ENCODE measurements at regions not wholly inside any gene's neighbourhood (a gene's known extent, or its start where the extent isn't known, plus 50 kb on each side); places are given as distances from the start of the nearest gene placed in this dataset.

DNA sequence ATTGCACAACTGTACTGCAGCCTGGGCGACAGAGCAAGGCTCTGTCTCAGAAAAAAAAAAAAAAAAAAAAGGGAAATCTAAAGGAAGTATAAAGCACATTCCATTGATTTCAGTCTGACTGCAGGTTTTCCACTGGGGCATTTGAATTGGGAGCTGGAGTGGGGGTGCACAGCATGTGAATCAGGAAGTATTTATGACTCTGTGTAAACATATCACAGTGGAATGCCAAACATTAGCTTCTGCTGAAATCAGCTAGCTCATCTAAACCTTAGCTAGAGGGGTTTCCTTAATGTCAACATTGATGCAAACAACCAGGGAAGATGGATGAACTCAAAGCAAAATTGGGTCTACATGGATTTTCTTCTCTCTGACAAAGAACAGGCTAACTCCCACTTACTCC, 641.0 kb upstream of the EEF2KMT start:
- ChIA-PET POLR2A (no interaction called here), CTCF (no interaction called here)
- TF ChIP-seq, protein P1, sequence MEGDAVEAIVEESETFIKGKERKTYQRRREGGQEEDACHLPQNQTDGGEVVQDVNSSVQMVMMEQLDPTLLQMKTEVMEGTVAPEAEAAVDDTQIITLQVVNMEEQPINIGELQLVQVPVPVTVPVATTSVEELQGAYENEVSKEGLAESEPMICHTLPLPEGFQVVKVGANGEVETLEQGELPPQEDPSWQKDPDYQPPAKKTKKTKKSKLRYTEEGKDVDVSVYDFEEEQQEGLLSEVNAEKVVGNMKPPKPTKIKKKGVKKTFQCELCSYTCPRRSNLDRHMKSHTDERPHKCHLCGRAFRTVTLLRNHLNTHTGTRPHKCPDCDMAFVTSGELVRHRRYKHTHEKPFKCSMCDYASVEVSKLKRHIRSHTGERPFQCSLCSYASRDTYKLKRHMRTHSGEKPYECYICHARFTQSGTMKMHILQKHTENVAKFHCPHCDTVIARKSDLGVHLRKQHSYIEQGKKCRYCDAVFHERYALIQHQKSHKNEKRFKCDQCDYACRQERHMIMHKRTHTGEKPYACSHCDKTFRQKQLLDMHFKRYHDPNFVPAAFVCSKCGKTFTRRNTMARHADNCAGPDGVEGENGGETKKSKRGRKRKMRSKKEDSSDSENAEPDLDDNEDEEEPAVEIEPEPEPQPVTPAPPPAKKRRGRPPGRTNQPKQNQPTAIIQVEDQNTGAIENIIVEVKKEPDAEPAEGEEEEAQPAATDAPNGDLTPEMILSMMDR (IDR thresholded peaks at IDR 0.05; ENCODE audit: control extremely low read depth, extremely low read depth, low read depth, missing control alignments) = no peak
- DNase-seq (ENCODE audit: extremely low spot score) = no peak

DNA sequence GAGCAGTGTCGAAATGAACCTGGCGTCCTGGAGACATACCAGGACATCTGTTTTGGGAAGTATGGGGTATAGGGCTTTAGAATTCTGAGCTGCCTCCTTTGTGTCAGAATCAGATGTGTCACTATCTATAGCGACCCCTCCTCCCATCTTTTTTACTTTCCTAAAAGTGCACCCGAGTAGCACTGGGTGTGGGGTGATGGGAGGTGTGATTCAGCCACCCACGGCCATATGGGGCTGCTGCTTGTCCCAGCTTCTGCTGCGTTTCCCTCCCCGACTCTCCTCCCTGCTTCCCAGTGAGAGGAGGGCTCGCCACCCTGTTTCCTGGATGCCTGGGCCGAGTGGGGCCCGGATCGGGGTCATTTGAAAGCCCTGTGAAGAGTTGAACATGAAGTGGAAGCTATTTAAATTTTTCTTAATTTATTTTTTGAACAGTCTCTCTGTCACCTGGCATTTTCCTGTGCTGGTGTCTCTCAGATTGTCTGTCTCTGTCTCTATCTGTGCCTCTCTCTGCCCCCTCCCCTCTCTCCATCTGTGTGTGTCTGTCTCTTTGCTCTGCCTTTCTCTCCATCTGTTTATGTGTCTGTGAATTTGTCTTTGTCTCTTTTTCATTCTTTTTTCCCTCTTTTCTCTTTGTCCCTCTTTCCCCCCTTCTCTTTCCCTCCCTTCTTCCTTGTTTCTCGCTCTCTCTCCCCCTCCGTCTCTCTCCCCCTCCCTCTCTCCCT, 638.8 kb upstream of the EEF2KMT start:
- ChIA-PET POLR2A (no interaction called here), CTCF (no interaction called here)
- TF ChIP-seq, protein P1 (IDR thresholded peaks at IDR 0.05; ENCODE audit: control extremely low read depth, extremely low read depth, low read depth, missing control alignments) = no peak
- no peak for DNase-seq (ENCODE audit: extremely low spot score)

DNA sequence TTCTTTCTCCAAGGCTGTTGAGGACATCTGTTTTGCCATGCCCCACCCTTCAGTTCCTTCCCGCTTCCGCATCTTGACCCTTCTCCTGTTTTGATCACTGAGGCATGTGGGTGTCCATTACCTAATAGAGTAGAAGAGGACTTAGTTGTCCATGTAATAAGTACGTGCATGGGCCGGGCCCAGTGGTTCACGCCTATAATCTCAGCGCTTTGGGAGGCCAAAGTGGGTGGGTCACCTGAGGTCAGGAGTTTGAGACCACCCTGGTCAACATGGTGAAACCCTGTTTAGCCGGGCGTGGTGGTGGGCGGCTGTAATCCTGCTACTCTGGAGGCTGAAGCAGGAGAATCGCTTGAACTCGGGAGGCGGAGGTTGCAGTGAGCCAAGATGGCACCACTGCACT, 637.8 kb upstream of the EEF2KMT start:
- DNase-seq (ENCODE audit: extremely low spot score) = no peak
- ChIA-PET CTCF (no interaction called here), POLR2A (no interaction called here)
- TF ChIP-seq, protein P1 (IDR thresholded peaks at IDR 0.05; ENCODE audit: control extremely low read depth, extremely low read depth, low read depth, missing control alignments) = no peak

DNA sequence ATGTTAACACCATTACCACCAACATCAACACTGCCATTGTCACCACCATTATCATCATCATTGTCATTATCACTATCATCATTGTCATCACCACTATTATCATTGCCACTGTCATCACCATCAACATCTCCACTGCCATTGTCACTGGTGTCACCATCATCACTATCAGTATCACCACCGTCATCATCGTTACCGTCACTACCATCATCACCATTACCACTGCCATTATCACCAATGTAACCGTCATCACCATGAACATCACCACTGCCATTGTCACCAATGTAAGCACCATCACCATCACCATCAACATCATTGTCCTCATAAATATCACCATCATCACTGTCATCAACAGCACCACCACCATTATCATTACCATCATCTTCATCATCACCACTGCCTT, 633.2 kb upstream of the EEF2KMT start:
- CTCF ChIA-PET = no interaction called here
- no peak for DNase-seq (ENCODE audit: extremely low spot score)
- POLR2A ChIA-PET = no interaction called here
- TF ChIP-seq, protein P1 (IDR thresholded peaks at IDR 0.05; ENCODE audit: control extremely low read depth, extremely low read depth, low read depth, missing control alignments) = no peak

DNA sequence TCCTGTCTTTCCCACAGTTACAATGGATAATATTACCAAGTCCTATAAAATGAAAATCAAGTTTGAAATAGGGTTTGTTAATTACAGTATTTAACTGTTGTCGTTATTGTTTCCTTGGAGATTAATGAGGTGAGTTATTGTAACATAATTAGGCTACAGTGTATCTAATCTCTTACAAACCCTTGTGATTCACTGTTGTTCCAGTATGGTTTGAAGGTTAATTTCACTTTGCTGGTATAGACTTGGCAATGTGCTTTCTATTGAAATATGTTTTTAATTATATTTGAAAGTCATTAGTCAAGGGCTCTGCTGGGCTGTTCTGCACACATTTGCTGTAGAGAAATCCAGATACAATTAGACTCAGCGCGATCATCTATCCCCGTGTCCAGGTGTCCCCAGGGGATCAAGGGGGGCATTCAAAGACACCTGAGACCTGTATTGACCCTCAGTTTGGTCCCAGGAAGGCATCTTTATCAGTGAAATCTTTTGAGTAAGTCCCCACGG, 624.6 kb upstream of the EEF2KMT start:
- DNase-seq (ENCODE audit: extremely low spot score) = no peak
- POLR2A ChIA-PET = no interaction called here
- TF ChIP-seq, protein P1 (IDR thresholded peaks at IDR 0.05; ENCODE audit: control extremely low read depth, extremely low read depth, low read depth, missing control alignments) = no peak
- CTCF ChIA-PET = no interaction called here

DNA sequence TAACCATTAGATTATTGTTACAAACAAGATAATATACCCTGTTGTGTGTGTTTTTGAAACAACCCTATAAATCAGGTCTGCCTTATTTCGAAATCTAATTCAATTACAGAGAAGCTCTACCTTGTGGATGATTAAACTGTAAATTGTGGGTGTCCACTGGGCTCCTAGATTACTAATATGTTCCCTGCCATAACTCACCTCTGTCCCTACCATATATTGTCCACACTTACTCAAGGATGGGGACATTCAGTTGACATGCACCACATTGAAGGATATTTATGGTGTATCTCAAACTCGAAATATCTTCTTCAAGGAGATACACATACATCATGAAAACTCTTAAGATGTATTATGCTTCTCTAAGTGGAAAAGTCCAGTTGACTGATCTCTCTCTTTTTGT, 617.6 kb upstream of the EEF2KMT start:
- DNase-seq (ENCODE audit: extremely low spot score) = no peak
- ChIA-PET CTCF (no interaction called here), POLR2A (no interaction called here)
- TF ChIP-seq, protein P1 (IDR thresholded peaks at IDR 0.05; ENCODE audit: control extremely low read depth, extremely low read depth, low read depth, missing control alignments) = no peak
